ENCODE measurements at regions not wholly inside any gene's neighbourhood (a gene's known extent, or its start where the extent isn't known, plus 50 kb on each side); places are given as distances from the start of the nearest gene placed in this dataset.

DNA sequence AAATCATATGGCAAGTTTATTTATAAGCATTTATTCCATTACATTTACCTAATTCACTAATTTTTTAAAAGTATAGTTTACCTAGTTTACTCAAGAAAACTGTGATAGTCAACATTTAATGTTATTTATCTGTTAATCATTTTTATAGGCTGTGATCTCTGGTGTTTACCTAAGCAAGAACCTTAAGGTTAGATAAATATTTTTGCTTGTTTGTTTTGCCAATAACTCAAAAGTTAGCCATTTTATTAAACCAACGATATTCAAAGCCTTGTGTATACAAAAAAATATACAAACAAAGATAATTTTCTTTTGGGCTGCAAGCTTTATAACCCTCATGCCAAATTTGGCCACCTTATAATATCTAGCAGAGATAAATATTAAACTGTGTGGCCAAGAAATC is 157.3 kb downstream of the SLCO1B3 start:
- DNase-seq (ENCODE audit: low spot score) = no peak
- no peak for FAIRE-seq

DNA sequence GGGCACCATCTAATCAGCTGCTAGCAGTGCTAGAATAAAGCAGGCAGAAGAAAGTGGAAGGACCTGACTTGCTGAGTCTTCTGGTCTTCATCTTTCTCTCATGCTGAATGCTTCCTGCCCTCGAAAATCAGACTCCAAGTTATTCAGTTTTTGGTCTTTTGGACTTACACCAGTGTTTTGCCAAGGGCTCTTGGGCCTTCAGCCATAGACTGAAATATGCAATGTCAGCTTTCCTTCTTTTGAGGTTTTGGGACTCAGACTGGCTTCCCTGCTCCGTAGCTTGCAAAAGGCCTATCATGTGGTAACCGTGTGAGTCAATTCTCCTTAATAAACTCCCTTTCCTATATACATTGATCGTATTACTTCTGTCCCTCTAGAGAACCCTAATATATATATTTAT is 159.3 kb downstream of the SLCO1B3 start:
- FAIRE-seq = no peak
- no peak for DNase-seq (ENCODE audit: low spot score)

DNA sequence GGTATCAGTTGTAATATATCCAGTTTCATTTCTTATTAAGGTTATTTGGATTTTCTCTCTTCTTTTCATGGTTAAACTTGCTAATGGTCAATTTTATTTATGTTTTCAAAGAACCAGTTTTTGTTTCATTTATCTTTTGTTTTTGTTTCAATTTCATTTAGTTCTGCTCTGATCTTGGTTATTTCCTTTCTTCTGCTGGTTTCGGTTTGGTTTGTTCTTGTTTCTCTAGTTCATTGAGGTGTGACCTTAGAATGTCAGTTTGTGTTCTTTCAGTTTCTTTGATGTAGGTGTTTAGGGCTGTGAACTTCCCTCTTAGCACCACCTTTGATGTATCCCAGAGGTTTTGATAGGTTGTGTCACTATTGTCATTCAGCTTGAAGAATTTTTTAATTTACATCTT is 145.6 kb upstream of the SLCO1B1 start:
- DNase-seq (ENCODE audit: low spot score) = no peak
- no peak for FAIRE-seq

DNA sequence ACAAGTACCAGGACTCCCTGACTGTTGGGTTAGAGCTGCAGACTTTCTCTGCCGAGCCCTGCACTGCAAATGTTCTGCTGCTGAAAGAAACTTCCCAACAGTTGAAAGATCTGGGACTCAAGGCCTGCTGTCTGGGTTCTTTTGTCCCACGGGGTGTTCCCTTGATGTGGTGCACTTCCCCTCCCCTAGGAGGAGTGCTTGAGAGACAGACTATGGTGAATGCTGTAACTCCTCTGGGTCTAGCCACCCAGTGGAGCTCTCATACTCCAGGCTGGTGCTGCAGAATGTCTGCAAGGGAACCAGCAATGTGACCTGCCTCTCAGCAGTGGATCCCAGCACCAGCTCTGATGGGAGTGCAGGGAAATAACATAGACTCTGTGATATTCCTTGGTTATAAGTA is 129.2 kb upstream of the SLCO1B1 start:
- FAIRE-seq = no peak
- DNase-seq (ENCODE audit: low spot score) = no peak

DNA sequence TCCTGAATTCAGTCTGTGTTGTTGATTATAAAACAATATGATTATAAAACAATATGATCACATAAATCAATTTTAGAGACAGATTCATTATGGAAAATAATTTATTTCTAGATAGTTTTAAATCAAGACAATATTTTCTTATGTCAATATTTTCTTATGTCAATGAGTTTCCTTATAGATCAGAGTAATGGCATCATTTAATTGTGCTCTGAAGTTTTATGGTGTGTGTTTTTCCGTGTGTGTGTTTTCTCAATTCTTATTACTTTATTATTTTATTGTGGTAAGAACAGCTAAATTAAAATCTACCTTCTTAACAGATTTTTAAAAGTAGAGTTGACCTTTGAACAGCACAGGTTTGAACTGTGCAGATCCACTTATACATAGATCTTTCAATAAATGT is 105.3 kb upstream of the SLCO1B1 start:
- no peak for DNase-seq (ENCODE audit: low spot score)
- FAIRE-seq = no peak

DNA sequence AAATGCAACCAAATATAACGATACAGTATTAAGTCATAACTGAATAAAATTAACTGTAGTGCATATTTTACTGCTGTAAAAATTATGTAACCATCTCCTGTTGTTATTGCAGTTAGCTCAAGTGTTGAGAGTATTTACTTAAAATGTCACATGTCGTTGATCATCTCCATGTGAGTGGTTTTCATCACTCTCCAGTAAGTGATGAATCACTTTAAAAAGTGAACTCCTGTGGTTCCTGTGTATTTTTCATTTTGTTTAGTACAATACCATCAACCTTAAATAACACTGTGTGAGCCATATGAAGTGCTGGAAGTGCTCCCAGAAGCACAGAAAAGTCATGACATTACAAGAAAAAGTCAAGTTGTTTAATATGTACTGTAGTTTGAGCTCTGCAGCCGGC is 104.7 kb upstream of the SLCO1B1 start:
- FAIRE-seq = no peak
- no peak for DNase-seq (ENCODE audit: low spot score)

DNA sequence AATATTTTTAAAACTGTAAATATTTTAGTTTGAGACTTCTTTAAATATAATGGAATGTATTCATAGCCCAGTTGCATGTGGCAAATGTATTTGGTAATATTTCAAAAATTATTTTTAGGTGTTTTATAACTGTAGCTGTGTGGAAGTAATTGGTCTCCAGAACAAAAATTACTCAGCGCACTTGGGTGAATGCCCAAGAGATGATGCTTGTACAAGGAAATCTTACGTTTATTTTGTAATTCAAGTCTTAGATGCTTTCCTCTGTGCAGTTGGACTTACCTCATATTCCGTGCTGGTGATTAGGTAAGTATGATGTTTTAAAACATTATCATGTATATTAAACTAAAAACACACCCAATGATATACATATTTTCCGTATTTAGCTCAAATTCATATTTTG is 76.7 kb upstream of the SLCO1B1 start:
- DNase-seq (ENCODE audit: low spot score) (no peak), FAIRE-seq (no peak)

DNA sequence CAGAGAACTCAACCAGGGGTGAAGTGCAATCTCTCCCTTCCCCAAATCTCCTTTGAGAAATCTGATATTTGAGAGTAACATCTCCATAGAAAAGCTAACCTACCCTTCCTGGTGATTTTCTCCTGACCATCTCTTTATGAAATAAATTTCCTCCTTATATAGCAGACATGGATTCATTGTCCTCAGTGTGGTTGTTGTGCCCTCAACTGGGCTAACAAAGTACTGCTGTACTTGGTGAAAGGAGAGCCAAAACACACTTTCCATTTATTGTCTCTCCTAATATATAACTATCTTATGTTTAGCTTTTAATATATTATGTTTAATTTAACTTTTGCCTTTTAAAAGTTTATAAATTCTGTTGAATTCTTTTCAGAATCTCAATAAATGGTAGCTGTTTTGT is 65.1 kb upstream of the SLCO1B1 start:
- FAIRE-seq = no peak
- no peak for DNase-seq (ENCODE audit: low spot score)

DNA sequence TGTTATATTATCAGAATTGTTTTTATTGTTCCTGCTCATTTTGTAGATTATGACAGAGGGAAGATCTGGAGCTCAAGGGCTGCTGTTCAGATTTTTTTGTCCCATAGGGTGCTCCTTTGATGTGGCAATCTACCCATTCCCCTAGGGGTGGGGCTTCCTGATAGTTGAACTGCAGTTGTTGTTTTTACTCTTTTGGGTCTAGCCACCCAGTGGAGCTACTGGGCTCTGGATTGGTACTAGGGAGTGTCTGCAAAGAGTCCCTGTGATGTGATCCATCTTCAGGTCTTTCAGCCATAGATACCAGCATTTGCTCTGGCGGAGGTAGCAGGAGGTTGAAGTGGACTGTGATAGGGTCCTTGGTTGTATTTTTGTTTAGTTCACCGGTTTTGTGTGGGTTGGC is 57.9 kb upstream of the SLCO1B1 start:
- FAIRE-seq (no peak), DNase-seq (ENCODE audit: low spot score) (no peak)

DNA sequence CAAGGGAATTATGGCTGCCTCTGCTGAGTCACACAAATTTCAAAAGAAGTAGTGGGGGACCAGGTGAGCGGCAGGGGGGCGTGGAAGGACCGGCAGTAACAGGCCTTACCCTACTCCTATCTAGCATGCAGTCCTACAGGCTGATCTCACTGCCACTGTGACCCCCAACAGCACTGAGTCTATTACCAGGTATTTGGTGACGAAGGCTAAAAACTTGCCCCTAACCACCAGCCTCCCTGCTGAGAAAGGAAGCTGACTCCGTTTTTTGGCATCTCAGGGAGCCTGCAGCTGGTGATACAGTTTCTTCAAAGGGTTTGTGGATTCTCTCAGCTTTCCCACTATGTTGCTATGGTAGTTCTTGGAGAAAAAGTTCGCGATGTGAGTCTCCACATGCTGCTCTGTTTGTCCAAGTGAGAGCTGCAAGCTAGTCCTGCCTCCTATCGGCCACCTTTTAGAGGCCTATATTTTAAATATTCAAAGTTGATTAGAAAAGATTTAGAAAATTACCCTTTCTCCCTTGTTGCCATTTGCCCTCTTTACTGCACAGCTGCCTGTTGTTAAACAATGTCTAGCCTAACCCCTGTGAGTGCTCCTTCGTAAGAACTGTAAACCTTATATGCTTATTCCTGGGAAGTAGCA is 57.1 kb upstream of the SLCO1B1 start:
- peak; percentile 78 for DNase-seq (ENCODE audit: low spot score)
- no peak for FAIRE-seq

Data from urothelium cell line (cell line).